HG03159 (cell line): ENCODE measurements at regions not wholly inside any gene's neighbourhood (a gene's known extent, or its start where the extent isn't known, plus 50 kb on each side); places are given as distances from the start of the nearest gene placed in this dataset.

Experiments
- ATAC-seq: cut with Tn5 transposase; IDR thresholded peaks from one replicate; pipeline ENCODE4 v1.9.1; 2021; ENCODE audit warnings: mild to moderate bottlenecking, moderate library complexity; ENCODE audit not compliant: unreplicated experiment

DNA sequence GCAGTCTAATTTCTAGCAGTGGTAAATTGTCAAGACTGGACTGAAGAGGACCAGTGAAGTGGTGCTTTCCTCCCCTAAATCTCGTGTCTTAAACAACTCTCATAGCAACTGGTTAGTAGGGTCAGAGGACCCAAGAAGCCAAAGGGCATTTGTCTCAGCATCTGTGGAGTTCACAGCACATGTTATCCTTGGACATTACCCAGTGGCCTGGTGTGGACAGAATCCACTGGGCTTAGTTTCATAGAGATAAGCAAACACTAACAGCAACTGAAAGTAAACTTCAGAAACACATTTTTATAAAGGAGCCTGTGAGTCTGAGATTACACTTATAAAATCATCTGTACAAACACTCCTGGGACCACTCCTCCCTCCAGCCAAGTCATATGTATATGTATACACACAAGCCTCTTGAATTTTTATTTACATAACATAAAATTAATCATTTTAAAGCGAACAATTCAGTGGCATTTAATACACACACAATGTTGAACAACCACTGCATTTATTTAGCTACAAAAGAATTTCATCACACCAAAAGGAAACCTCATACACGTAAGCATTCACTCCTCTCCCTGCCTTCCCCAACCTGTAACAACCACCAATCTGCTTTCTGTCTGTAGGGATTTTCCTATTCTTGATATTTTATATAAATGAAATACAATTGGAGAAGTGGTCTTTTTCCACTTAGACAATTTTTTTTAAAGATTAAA is 457.8 kb downstream of the RASEF start:
- no peak for ATAC-seq

DNA sequence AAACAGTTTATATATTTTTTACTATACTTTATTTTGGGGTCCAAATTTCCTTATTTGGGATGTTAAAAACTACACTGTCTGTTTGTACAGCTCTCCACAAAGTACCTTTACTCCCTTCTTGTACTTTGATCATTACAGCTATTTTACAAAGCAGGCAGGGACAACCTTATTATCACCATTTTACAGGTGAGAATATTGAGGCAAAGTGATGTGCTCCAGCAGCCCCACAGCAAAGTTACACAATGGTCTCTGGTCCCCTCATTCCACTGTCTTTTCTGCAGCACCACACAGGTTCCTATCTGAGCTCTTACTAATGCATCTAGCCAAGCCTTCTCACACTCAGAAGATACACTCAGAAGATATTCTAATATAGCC is 457.3 kb downstream of the RASEF start:
- no peak for ATAC-seq

DNA sequence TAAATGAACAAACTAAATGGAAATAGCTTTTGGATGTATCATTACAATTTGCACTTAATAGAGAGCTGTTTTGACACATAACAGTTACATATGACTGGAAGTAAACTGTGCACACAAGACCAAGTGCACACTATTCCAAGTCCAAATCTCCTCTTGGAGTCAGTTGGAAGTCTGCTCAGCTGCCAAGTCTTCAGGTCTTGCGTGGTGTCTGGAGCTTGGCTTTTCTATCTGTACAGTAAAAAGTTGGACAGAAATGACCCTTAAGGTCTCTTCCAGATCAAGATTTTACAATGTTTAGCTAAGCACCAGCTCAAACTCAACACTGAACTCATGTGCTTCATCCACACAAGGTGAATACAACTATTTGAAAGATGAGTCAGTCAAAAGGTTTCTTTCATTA is 456.9 kb downstream of the RASEF start:
- ATAC-seq: no peak

DNA sequence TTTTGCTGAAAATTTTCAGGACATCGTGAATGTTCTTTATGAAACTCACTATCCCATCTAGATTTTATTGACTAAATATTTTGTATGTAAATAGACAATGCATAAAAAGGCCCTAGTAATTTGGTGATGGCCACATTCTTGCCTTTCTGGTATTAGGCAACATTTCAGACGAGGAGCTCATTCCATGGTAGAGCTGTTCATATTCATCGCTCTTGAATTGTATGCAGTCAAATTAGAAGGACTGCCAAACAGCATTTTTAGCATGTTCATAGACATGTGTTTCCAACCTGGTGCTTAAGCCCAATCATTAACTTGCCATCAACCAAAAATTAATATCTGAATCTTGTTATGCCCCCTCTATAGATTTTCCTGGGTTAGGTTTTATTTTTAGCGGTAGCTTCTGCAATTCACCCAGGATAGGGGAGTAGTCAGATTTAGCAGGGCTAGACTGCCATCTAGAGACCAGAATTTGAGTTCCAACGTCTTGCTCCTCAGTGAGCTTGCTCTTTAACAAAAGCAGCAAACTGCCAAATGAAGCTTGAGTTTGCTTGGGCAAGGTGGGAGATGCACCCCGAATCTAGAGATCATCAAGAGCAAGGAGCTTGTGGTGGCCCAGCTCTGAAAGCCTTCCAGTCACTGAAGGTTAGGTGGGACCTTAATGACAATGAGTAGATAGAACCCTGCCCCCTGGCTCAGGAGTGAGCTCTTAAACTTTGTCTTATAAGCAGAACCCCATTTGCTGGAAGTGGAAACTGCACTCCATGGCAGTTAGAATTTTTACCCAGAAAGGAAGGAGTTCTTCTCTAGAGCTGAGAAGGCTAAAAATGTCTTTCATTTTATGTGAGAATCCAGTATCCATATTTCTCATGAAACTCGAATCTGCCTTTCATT is 456.2 kb downstream of the RASEF start:
- peak; percentile 60 for ATAC-seq

DNA sequence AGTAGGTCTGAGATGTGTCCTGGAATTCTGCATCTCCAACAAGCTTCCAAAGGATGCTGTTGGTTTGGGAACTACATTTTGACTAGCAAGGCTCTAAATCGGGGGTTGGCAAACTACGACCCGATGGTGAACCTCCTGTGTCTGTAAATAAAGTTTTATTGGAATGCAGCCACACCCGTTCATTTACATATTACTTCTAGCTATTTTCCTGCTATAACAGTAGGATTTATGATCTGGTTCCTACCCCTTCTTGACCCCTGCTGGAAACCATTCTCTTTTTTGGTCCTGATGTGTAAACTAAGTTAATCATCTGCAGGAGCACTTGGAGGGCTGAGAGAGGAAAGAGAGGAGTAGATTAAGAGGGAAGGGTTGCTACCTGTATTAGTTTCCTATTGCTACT is 454.5 kb downstream of the RASEF start:
- ATAC-seq: no peak

DNA sequence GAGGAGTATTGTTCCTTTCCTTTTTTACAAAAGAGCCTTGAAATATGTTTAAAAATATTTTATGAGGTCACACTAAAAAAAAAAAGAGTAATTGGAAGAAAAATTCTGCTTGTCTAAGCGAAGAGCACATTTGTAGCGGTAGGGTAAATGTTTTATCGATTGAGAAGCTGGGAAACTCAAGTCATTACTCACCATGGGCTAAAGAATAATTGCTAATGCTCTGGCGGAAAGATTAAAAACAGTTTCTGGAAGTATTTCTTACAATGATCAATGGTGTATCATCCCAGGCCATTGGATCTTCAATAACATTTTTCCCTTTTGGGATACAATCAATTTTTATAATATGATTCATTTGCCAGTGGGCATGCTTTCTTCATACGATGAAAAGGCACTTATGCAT is 450.0 kb downstream of the RASEF start:
- ATAC-seq: no peak

DNA sequence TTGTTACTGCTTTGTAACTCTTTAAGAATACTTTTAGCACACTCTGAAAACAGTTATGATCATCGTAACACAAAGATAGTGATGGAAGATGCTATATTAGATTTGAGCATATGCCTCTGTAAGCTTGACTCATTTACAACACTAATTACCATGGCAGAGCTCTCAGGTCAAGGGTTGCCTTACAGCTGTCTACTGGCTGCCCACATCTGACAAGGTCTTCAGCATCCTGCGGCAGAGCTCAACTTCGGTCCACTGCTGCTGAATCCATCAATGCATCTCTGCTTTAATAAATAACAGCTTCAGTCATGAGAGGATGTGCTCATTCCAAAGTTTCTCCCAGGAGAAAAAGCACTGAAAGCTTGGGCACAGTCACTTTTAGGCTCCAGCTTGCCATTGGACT is 449.4 kb downstream of the RASEF start:
- ATAC-seq: no peak

DNA sequence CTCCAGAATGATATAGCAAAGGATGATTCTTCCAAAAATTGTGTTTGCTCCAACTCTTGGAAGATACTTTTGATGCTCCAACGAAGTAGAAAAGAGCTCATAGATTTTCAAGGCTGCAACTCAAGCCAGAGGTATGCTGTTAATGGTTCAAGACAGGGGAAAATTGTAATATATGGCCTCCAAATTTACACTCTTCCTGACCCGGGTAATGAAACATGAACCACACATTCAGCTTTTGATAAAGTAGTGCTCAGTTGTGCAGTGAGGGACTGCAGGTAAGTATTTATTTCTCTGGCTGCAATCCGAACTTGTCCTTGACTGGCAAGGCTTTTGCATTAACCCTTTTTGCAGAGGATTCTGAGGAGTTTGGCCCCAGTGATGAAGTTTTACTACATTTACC is 446.4 kb downstream of the RASEF start:
- ATAC-seq: no peak

DNA sequence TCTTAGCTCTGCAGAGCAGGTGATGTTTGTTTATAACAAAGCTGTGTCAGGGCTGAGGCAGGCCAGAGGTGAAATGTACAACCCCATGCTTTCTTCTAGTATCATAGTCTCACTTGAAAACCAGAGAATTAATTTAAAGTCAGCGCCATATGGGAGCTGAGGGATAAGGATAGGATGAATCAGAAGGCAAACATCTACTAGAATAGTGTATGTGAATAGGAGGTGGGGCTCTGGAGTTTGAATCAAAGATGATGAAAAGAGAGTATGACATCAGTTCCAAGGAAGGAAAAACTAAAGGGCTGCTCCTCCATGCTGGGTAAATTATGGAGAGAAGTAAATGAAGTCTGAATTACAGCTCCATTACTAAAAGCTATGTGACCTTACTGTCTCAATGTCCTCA is 441.5 kb downstream of the RASEF start:
- ATAC-seq: no peak

DNA sequence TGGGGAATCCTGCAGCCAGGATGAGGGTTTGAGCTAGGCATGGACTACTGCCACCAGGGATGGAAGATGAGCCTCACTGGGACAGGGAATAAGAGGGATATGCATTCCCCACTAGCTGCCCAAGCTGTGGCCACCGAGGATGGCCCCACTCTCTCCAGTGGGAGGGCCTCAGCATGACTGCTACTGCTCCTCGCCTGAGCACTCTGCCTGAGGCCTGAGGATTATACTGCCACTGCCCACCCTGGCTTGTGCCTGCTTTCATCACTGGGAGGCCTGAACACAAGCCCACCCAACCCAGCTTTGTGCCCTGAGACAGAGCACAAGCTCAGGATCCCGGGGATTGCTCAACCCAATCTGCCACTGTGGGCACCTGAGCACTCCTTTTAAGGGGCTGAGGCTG is 425.6 kb downstream of the RASEF start:
- ATAC-seq: no peak

DNA sequence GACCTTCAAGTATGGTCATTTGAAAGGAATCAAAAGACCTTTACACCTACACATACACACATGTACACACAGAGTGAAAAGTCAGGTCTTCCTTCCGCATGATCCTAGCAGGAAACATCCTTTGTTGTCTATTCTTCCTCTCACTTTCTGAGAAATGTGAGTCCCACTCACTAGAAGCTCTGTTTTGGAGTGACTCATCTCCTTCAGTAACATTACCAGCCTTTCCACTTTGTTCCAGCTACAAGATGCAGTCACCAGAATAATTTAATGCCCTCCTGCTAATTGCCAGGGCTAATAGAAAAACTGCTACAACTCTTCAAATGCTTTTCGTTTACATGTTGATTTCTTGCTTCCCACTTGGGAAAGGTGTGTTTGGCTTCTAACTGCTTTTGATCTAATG is 417.3 kb downstream of the RASEF start:
- ATAC-seq: no peak

DNA sequence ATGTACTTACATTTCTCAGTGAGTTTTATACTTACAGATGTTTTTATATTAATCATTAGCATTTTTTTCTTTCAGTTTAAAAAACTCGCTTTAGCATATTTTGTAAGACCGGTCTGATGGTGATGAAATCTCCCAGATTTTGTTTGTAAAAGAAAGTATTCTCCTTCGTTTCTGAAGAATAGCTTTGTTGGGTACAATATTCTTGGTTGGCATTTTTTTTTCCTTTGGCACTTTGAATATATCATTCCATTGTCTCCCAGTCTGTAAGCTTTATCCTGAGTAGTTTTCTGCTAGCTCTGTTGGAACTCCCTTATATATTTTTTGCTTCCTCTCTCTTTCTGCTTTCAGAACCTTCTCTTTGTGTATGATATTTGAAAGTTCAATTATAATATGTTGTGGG is 412.6 kb downstream of the RASEF start:
- ATAC-seq: no peak

DNA sequence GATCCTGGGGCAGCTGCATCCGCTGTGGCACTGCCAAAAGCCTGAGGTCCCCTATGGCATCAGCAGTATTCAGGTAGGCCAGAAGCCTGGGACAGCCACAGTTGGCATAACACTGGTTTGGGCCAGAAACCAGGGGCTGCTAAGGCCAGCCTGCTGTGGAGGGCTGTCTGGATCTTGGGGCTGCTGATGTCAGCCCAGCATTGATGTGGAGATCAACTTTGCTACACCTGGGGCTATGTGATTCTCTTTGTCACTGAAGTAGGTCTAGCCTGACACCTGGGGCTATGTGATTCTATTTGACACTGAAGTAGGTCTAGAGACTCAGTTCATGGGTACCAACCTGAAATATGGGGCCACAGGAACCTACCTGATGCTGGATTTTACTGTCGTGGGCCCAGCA is 411.5 kb downstream of the RASEF start:
- no peak for ATAC-seq

DNA sequence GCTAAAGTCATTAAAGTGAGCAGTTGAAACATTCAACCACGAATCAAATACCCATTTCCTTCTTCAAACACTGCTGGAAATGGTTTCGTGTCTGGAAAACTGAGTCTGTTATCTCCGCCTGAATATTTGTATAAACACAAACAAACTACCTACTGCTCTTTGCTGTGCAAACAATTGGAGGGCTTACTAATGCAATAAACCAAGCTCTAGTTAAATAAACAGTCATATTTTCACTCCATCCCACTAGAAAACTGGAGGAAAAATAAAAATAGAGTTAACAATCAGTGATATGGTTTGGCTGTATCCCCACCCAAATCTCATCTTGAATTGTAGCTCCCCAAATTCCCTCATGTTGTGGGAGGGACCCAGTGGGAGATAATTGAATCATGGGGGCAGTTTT is 397.6 kb downstream of the RASEF start:
- no peak for ATAC-seq

DNA sequence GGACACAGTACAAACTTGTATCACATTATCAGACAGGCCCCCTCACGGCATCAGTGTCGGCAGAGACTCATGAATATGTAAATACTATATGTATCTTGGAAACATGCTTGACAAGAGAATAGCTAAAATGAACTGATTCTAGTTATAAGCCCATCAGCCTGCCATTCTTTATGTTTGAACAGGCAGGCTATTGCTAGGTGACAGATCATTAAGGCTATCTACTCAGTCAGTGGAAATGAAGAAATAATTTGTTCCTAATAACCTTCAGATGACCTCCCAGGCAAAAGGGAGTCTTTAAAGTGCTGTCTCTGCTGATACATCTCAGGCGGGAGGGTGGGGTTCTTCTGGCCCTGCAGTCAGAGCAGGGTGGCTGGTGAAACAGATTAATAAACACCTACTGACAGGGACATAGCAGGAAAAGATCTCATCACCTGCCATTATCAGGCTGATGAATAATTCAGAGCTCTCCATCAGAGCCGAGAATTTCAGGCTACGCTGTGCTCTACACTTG is 394.2 kb downstream of the RASEF start:
- ATAC-seq: no peak

DNA sequence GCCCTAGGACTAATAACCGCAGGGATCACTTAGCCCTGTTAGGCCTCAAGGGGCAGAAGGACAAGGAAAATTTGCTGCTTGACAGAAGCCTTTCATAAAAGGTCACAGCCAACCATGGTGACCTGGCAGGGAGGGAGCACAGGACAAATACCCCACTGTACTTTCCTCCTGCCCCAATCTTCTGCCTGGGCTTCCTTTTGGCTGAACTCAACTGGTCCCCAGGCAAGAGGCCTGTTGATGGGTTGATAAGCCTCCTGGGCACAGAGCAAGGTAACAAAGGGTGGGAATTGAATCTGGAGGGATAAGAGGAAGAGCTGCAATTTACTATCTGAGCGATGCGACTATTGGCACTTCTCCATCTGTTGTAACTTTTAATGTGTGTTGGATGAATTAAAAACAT is 392.9 kb downstream of the RASEF start:
- ATAC-seq: no peak

DNA sequence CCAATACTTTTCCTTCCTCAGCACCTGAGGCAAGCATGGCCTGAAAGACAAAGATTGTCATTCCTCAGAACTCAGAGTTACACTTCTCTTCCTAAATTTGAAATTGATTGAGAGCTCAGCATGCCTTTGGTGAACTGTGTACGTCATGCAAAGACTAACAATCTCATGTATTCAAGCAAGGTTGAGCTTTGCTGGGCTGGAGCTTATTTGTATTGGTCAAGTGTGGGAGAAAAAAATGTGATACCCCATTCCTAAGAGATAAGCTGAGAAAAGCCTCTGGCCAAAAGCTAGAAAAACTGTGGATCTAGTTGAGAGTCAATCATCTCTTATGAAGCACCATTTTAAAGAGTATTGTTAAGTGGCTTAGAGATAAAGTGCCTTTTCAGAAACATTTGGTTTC is 392.2 kb downstream of the RASEF start:
- no peak for ATAC-seq

DNA sequence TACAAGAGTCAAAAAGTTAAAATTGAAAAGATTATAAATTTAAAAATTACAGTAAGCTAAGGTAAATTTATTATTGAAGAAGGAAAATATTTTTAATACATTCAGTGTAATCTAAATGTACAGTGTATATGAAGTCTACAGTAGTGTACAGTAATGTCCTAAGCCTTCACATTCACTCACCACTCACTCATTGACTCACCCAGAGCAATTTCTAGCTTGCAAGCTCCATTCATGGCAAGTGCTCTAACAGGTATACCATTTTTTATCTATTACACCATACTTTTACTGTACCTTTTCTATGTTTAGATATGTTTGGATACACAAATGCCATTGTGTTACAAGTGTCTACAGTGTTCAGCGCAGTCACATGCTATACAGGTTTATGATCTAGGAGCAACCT is 389.7 kb downstream of the RASEF start:
- no peak for ATAC-seq

DNA sequence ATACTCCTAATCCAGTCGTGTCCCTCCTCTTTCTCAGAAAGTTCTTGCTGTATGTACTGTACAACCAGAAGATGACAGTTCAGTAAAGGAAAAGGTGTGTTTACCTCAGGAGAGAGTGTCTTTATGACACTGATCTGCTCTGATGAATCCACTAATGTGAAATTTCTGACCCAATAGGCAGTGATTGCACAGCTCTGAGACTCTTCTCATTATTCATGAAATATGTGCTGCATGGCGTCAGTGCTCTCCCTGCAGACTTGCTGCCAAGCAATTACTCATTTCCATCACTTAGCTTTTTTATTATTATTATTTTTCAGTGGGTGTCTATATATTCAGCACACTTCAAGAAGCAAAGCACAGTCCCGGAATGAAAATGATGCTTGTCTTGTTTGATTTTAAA is 389.0 kb downstream of the RASEF start:
- no peak for ATAC-seq

DNA sequence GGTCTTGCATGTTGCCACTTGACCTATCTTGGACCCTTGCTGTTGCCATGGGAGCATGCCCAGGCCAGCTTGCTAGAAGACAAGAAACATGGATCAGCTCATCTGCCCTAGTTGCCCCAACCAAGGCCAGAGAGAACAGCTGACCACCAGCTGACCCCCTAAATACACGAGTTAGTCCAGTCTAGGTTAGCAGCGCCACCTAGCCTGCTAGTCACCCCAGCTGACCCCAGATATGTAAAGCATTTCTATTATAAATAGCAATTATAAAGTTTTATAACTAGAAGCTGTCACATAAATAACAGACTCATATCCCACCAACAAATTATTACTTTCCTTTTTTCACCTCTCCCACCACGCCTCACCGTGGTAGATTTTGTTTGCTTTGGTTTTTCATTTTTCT is 387.8 kb downstream of the RASEF start:
- no peak for ATAC-seq

DNA sequence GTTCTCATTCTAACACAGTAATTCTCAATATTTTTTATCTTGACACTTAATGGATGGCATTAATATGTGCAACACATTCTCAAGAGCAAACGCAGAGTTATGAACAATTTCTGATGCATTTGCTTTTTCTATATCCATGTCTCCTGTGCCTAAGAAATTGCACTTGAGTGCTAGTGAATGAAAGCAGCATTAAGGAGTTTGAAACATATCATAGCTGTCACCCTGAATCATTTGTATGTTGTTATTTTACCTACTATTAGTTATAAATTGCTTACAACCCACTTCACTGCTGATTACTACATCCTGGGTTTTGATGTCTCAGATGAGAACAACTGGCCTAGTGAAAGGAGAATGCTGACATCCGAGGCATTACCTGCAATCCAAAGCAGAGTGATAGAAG is 387.3 kb downstream of the RASEF start:
- ATAC-seq: no peak

DNA sequence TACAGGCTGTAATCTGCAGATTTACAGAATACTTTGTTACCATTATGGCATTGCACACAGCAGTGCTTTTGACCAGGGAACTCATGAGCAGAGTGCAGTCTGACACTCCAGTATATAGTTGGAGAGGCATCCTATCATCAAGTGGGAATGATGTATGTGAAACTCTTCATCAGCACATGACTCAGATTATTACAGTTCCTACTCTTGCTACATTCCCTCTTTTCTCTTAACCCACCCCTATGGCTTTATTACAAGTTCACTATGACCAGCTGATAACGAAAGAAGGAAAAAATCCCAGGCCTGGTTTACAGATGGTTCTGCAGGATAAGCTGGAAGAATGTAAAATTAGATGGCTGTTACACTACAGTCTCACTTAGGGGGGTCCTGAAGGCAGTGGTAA is 385.9 kb downstream of the RASEF start:
- no peak for ATAC-seq
